ENCODE measurements at regions not wholly inside any gene's neighbourhood (a gene's known extent, or its start where the extent isn't known, plus 50 kb on each side); places are given as distances from the start of the nearest gene placed in this dataset.

DNA sequence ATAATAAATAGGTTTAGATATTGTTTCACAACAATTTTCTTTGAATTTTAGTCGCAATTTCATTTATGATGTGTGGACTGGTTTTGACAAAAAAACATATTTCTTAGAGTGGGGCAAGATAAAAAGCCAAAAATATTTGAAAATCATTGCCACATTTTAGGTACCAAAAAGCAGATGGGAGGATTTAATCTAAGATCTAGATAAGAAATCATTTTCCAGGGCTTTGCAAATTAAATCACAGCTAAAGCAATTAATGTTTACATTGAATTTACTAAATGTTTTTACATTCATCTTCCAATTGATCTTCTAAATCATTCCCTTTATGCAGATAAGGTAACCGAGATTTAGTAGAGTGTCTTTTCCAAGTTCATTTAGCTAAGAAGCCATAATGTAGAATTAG lies 1386.0 kb upstream of the TENM4 start:
- DNase-seq (ENCODE audit: low read depth, low spot score): no peak
- H3K4me3 ChIP-seq (ENCODE audit: low read depth, low read length): no peak overlapping the region
- H3K9me3 ChIP-seq (ENCODE audit: control insufficient read depth, insufficient read depth, low read length): no peaks in the 10 kb centered on the region
- ChIA-PET POLR2A (no interaction called here), CTCF (no interaction called here)
- H3K27ac ChIP-seq (ENCODE audit: low read depth, low read length): no peak overlapping the region
- H3K27me3 ChIP-seq (ENCODE audit: control insufficient read depth, insufficient read depth, low read length): no peaks in the 10 kb centered on the region
- TF ChIP-seq, protein P1, sequence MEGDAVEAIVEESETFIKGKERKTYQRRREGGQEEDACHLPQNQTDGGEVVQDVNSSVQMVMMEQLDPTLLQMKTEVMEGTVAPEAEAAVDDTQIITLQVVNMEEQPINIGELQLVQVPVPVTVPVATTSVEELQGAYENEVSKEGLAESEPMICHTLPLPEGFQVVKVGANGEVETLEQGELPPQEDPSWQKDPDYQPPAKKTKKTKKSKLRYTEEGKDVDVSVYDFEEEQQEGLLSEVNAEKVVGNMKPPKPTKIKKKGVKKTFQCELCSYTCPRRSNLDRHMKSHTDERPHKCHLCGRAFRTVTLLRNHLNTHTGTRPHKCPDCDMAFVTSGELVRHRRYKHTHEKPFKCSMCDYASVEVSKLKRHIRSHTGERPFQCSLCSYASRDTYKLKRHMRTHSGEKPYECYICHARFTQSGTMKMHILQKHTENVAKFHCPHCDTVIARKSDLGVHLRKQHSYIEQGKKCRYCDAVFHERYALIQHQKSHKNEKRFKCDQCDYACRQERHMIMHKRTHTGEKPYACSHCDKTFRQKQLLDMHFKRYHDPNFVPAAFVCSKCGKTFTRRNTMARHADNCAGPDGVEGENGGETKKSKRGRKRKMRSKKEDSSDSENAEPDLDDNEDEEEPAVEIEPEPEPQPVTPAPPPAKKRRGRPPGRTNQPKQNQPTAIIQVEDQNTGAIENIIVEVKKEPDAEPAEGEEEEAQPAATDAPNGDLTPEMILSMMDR (IDR thresholded peaks at IDR 0.05; ENCODE audit: low read depth, low read length): no peak

DNA sequence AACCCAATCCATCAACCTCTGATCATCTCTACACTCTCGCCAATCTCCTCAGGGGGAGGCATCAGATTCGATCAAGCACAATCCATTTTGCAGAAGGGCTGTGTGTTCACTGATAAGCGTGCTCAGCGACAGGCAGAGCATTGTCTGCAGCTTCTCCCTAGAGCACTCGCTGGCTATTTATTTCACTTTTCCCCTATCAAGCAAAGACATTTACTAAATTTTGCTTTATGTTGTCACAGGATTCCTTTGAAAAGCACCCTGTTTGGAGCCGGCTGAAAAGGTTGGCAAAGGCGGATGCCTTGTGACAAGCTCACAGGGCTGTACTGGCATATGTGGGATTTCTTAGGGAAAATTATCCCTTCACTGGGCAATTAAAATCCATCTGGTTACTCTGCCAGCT lies 1381.5 kb upstream of the TENM4 start:
- POLR2A ChIA-PET: no interaction called here
- no peak overlapping the region for H3K4me3 ChIP-seq (ENCODE audit: low read depth, low read length)
- no peak for DNase-seq (ENCODE audit: low read depth, low spot score)
- CTCF ChIA-PET: no interaction called here
- no peak overlapping the region for H3K27ac ChIP-seq (ENCODE audit: low read depth, low read length)
- TF ChIP-seq, protein P1 (IDR thresholded peaks at IDR 0.05; ENCODE audit: low read depth, low read length): no peak
- no peaks in the 10 kb centered on the region for H3K9me3 ChIP-seq (ENCODE audit: control insufficient read depth, insufficient read depth, low read length)
- H3K27me3 ChIP-seq (ENCODE audit: control insufficient read depth, insufficient read depth, low read length): no peaks in the 10 kb centered on the region

GRCh38 chr11:80819271-80819670 lies 1378.4 kb upstream of the TENM4 start:
- H3K27me3 ChIP-seq (ENCODE audit: control insufficient read depth, insufficient read depth, low read length): no peaks in the 10 kb centered on the region
- TF ChIP-seq, protein P1 (IDR thresholded peaks at IDR 0.05; ENCODE audit: low read depth, low read length): no peak
- H3K27ac ChIP-seq (ENCODE audit: low read depth, low read length): no peak overlapping the region
- H3K9me3 ChIP-seq (ENCODE audit: control insufficient read depth, insufficient read depth, low read length): no peaks in the 10 kb centered on the region
- ChIA-PET POLR2A (no interaction called here), CTCF (no interaction called here)
- DNase-seq (ENCODE audit: low read depth, low spot score): no peak
- no peak overlapping the region for H3K4me3 ChIP-seq (ENCODE audit: low read depth, low read length)

- Histone ChIP-seq H3K27me3 (ENCODE audit: control insufficient read depth, insufficient read depth, low read length) (no peaks in the 10 kb centered on the region), H3K27ac (ENCODE audit: low read depth, low read length) (no peak overlapping the region), H3K9me3 (ENCODE audit: control insufficient read depth, insufficient read depth, low read length) (no peaks in the 10 kb centered on the region), H3K4me3 (ENCODE audit: low read depth, low read length) (no peak overlapping the region)
- TF ChIP-seq, protein P1 (IDR thresholded peaks at IDR 0.05; ENCODE audit: low read depth, low read length): no peak
- ChIA-PET CTCF (no interaction called here), POLR2A (no interaction called here)
- no peak for DNase-seq (ENCODE audit: low read depth, low spot score)
Observed at GRCh38 chr11:80816966-80817365, 1376.1 kb upstream of the TENM4 start.

DNA sequence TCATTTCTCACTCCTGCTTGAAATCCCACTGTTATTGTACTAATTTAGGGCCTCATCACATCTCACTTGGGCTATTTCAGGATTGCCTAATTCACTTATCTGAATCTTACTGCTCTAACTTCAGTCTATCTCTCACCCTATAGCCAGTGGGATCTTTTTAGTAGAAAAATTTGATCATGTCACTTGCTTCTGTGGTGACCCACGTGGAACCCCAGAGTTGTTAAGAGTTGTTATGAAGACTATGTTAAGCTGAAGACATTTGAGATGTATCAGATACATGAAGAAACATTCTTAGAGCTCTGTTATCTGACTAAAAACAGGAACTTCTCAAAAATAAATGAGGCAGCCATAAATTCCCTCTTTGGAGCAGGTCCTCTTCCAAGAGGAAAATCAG lies 1375.6 kb upstream of the TENM4 start:
- TF ChIP-seq, protein P1 (IDR thresholded peaks at IDR 0.05; ENCODE audit: low read depth, low read length): no peak
- no peaks in the 10 kb centered on the region for H3K9me3 ChIP-seq (ENCODE audit: control insufficient read depth, insufficient read depth, low read length)
- no peak for DNase-seq (ENCODE audit: low read depth, low spot score)
- ChIA-PET CTCF (no interaction called here), POLR2A (no interaction called here)
- no peak overlapping the region for H3K4me3 ChIP-seq (ENCODE audit: low read depth, low read length)
- H3K27me3 ChIP-seq (ENCODE audit: control insufficient read depth, insufficient read depth, low read length): no peaks in the 10 kb centered on the region
- H3K27ac ChIP-seq (ENCODE audit: low read depth, low read length): no peak overlapping the region
